Head of caudate nucleus (tissue), 42 donors: ENCODE measurements at regions not wholly inside any gene's neighbourhood (a gene's known extent, or its start where the extent isn't known, plus 50 kb on each side); places are given as distances from the start of the nearest gene placed in this dataset.
"Not testable (repeated sequence)": the region's sequence is repeated elsewhere in the genome, so short reads cannot be mapped to it uniquely, and the experiment has no call there.

ENCODE experiments used
- DNase-seq, 42 donors: peaks; one replicate each; pipeline versions ENCODE4 v3.0.0 to v3.0.0-alpha.2; 2020 to 2021; ENCODE audit warnings: mixed read lengths in 7 of 42
- intact Hi-C: fragments of 100-400 bp; cut with DNase I; formaldehyde crosslinking; loops from one replicate; pipeline ENCODE4 v1.15.0; 2022

- intact Hi-C loops, result no loop called here
- DNase-seq, result no peak
These were observed 550.6 kb downstream of the DSC3 start for GRCh38 chr18:30491815-30492551.

- DNase-seq, result no peak
- intact Hi-C loops, result no loop called here
These were observed 552.5 kb downstream of the DSC3 start for GRCh38 chr18:30489890-30490643.

GRCh38 chr18:30487962-30488361 lies 554.6 kb downstream of the DSC3 start:
- intact Hi-C loops, result no loop called here
- no peak for DNase-seq

- DNase-seq, result no peak
These were observed 555.7 kb downstream of the DSC3 start for GRCh38 chr18:30486856-30487255.

GRCh38 chr18:30485078-30485477 lies 557.5 kb downstream of the DSC3 start:
- DNase-seq, result no peak
- intact Hi-C loops, result no loop called here

More at GRCh38 chr18:30486856-30487255, 555.7 kb downstream of the DSC3 start:
- intact Hi-C loops, result no loop called here

- DNase-seq, result no peak
- intact Hi-C loops, result no loop called here
These were observed 560.7 kb downstream of the DSC3 start for GRCh38 chr18:30481871-30482270.

GRCh38 chr18:30469091-30469490 lies 573.5 kb downstream of the DSC3 start:
- intact Hi-C loops, result no loop called here
- DNase-seq, result no peak

- peak in 3 of 42 donors; percentile 3 to 23 (median 12) for DNase-seq
- intact Hi-C loops, result no loop called here
These were observed 577.4 kb downstream of the DSC3 start for GRCh38 chr18:30465096-30465495.

GRCh38 chr18:30457156-30457555 lies 585.4 kb downstream of the DSC3 start:
- intact Hi-C loops, result no loop called here
- no peak for DNase-seq

- peak in 1 of 42 donors; percentile 26 for DNase-seq
- intact Hi-C loops, result no loop called here
These were observed 586.8 kb downstream of the DSC3 start for GRCh38 chr18:30455741-30456140.

GRCh38 chr18:30454920-30455319 lies 587.6 kb downstream of the DSC3 start:
- DNase-seq, result no peak
- intact Hi-C loops, result no loop called here

- intact Hi-C loops, result no loop called here
These were observed 590.6 kb downstream of the DSC3 start for GRCh38 chr18:30451981-30452380.

GRCh38 chr18:30450927-30451326 lies 591.6 kb downstream of the DSC3 start:
- DNase-seq, result no peak
- intact Hi-C loops, result no loop called here

More at GRCh38 chr18:30451981-30452380, 590.6 kb downstream of the DSC3 start:
- DNase-seq, result no peak

GRCh38 chr18:30446605-30447004 lies 595.9 kb downstream of the DSC3 start:
- intact Hi-C loops, result no loop called here
- no peak for DNase-seq

- DNase-seq, result no peak
- intact Hi-C loops, result no loop called here
These were observed 598.0 kb downstream of the DSC3 start for GRCh38 chr18:30444544-30444943.

- intact Hi-C loops, result no loop called here
- DNase-seq, result no peak
These were observed 602.2 kb downstream of the DSC3 start for GRCh38 chr18:30440351-30440750.

- intact Hi-C loops, result no loop called here
- no peak for DNase-seq
These were observed 603.4 kb downstream of the DSC3 start for GRCh38 chr18:30439174-30439573.

- intact Hi-C loops, result no loop called here
- no peak for DNase-seq
These were observed 610.2 kb downstream of the DSC3 start for GRCh38 chr18:30432349-30432748.

- intact Hi-C loops, DNase-seq: not testable (repeated sequence)
These were observed 623.1 kb downstream of the DSC3 start for GRCh38 chr18:30419399-30419798.

GRCh38 chr18:30415903-30416302 lies 626.6 kb downstream of the DSC3 start:
- intact Hi-C loops, result no loop called here

GRCh38 chr18:30409120-30409519 lies 633.4 kb downstream of the DSC3 start:
- no peak for DNase-seq
- intact Hi-C loops, result no loop called here

More at GRCh38 chr18:30415903-30416302, 626.6 kb downstream of the DSC3 start:
- no peak for DNase-seq
